ENCODE measurements at regions not wholly inside any gene's neighbourhood (a gene's known extent, or its start where the extent isn't known, plus 50 kb on each side); places are given as distances from the start of the nearest gene placed in this dataset.

DNA sequence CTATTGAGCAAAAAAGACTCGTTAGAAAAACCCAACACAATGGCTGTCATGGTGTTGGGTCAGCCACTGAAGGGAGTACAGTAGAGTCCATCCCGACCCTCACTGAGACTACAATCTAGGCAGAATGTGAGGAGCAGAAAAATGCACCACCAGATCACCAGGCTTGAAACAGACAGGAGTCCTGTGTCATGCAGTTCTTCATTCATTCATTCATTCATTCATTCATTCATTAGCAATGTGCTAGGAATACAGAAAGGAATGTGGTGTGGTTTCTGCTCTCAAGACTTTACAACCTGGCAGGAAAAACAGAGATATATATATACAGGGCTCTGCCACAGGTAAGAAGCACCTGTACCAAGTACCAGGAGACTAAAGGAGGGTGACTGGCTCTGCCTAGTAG is 392.3 kb downstream of the OMA1 start:
- H3K36me3 ChIP-seq, result no peaks in the 10 kb centered on the region
- TF ChIP-seq, protein P1, sequence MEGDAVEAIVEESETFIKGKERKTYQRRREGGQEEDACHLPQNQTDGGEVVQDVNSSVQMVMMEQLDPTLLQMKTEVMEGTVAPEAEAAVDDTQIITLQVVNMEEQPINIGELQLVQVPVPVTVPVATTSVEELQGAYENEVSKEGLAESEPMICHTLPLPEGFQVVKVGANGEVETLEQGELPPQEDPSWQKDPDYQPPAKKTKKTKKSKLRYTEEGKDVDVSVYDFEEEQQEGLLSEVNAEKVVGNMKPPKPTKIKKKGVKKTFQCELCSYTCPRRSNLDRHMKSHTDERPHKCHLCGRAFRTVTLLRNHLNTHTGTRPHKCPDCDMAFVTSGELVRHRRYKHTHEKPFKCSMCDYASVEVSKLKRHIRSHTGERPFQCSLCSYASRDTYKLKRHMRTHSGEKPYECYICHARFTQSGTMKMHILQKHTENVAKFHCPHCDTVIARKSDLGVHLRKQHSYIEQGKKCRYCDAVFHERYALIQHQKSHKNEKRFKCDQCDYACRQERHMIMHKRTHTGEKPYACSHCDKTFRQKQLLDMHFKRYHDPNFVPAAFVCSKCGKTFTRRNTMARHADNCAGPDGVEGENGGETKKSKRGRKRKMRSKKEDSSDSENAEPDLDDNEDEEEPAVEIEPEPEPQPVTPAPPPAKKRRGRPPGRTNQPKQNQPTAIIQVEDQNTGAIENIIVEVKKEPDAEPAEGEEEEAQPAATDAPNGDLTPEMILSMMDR (IDR thresholded peaks at IDR 0.05), result no peak
- TF ChIP-seq POLR2A (IDR thresholded peaks at IDR 0.05) (no peak), POLR2AphosphoS5 (IDR thresholded peaks at IDR 0.05; ENCODE audit: insufficient read depth in 1 of 2, low read depth in 1 of 2) (no peak)
- H3K9me3 ChIP-seq, result no peaks in the 10 kb centered on the region
- no peak overlapping the region for H3K27ac ChIP-seq
- intact Hi-C loops (cut with DNase I), result no loop called here
- H3K4me1 ChIP-seq, result no peaks in the 10 kb centered on the region
- no peak overlapping the region for H3K4me3 ChIP-seq
- DNase-seq (ENCODE audit: extremely low spot score in 2 of 2), result no peak
- H3K27me3 ChIP-seq, result no peaks in the 10 kb centered on the region

DNA sequence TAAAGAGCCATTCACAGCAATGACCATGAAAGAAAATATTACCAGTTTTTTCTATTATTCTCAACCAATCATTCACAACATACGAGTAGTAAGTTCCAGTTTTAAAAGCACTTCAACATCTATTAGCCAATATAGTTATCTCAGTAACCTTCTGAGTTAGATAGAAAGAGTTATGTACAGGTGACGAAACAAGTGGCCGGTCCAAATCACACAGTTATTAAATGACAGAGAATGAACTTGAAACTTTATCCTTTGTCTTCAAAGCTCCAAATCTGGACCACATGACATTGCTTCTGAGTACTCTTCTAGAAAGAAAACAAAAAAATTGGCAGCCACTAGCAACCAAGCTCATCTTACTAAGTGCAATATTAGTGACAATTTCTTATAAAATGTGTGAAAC is 393.8 kb downstream of the OMA1 start:
- Histone ChIP-seq H3K27ac (no peak overlapping the region), H3K36me3 (no peaks in the 10 kb centered on the region), H3K4me3 (no peak overlapping the region), H3K4me1 (no peaks in the 10 kb centered on the region), H3K9me3 (no peaks in the 10 kb centered on the region), H3K27me3 (no peaks in the 10 kb centered on the region)
- DNase-seq (ENCODE audit: extremely low spot score in 2 of 2), result no peak
- TF ChIP-seq, protein P1 (IDR thresholded peaks at IDR 0.05), result no peak
- TF ChIP-seq POLR2AphosphoS5 (IDR thresholded peaks at IDR 0.05; ENCODE audit: insufficient read depth in 1 of 2, low read depth in 1 of 2) (no peak), POLR2A (IDR thresholded peaks at IDR 0.05) (no peak)
- intact Hi-C loops (cut with DNase I), result no loop called here

DNA sequence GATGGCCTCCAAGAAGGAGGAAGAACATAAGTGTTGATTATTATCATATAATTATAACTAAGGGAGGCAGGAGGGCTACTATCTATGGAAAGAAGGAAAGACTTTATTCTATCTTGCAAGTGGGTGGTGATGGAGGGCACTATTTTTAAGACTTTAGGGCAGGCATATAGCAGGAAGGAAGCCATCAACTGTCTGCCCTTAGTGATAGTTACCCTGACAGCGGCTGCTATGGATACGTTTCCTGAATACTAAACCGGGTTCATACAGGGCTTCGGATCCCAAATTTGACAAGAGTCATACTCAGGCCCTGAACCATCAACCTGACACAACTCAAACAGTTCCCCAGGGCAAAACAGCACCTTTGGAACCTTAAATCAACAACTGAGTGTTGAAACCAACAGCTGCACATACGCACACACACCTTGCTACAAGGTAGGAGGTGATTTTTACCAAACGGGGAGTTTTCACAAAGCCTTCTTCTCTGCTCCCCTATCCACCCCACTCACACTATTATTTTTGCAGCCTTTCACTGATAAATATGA is 397.2 kb downstream of the OMA1 start:
- intact Hi-C loops (cut with DNase I), result no loop called here
- TF ChIP-seq POLR2AphosphoS5 (IDR thresholded peaks at IDR 0.05; ENCODE audit: insufficient read depth in 1 of 2, low read depth in 1 of 2), result no peak
- no peak for TF ChIP-seq POLR2A (IDR thresholded peaks at IDR 0.05)
- TF ChIP-seq, protein P1 (IDR thresholded peaks at IDR 0.05), result no peak

DNA sequence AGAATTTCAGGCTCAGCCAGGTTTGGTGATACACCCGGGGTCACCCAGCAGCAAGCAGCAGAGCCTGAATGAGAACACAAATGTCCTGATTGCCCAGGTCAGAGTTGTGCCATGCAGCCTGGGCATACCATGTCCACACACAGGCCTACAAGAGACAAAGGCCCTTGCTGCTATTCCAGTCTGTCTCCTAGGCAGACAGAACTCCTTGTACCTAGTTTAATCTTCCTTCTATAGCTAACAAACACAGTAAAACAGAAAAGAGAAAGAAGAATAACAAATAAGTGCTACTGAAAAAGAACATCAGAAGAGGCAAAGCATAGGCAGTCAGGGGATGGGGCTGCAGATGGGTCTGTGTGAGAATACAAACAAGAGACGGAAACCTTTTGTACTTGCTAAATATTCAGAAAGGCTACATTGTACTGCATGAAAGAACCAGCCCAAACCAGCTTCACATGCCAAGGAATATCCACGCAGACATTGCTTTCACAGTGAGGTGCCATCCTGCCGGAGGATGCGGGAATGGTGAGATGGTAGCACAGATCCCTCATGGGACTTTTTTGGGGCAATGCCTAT is 401.7 kb downstream of the OMA1 start:
- TF ChIP-seq POLR2A (IDR thresholded peaks at IDR 0.05) (no peak), POLR2AphosphoS5 (IDR thresholded peaks at IDR 0.05; ENCODE audit: insufficient read depth in 1 of 2, low read depth in 1 of 2) (no peak)
- TF ChIP-seq, protein P1 (IDR thresholded peaks at IDR 0.05), result no peak
- intact Hi-C loops (cut with DNase I), result no loop called here
- Histone ChIP-seq H3K9me3 (no peaks in the 10 kb centered on the region), H3K27ac (no peak overlapping the region), H3K27me3 (no peaks in the 10 kb centered on the region), H3K4me3 (no peak overlapping the region), H3K4me1 (no peaks in the 10 kb centered on the region), H3K36me3 (no peaks in the 10 kb centered on the region)
- no peak for DNase-seq (ENCODE audit: extremely low spot score in 2 of 2)

More for the DNA sequence above, 397.2 kb downstream of the OMA1 start:
- no peaks in the 10 kb centered on the region for H3K9me3 ChIP-seq
- no peaks in the 10 kb centered on the region for H3K27me3 ChIP-seq
- H3K4me1 ChIP-seq, result no peaks in the 10 kb centered on the region
- no peak overlapping the region for H3K4me3 ChIP-seq
- H3K36me3 ChIP-seq, result no peaks in the 10 kb centered on the region
- H3K27ac ChIP-seq, result no peak overlapping the region
- no peak for DNase-seq (ENCODE audit: extremely low spot score in 2 of 2)

DNA sequence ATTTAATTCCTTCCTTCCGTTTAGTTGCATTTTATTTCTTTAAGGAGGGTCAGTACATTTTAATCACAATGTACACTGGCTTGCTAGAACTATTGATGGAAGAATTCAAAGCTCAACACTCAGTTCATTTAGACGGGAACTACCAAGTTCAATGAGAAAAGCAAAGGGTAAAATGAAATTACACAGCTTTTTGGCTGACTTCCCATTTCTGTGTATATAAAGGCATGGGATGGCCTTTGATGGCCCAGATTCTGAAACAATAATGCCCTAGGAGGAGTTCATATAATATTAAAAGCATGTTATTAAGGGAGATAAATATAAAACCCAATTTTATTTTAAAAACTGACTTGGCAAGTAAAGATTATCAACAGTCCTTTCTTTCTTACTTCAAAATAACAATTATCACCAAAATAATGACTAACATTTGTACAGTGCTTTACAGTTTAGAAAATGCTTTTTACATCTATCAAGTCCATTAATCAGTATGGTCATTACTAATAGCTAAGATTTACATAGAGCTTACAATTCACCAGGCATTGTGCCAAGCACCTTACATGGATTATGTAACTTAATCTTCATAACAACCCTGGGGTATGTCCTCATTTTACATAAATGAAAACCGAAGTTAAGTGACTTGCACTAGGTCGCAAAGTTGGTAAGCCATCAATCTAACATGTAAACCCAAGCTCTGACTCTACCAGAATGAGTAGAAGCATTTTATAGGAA is 402.4 kb downstream of the OMA1 start:
- TF ChIP-seq, protein P1 (IDR thresholded peaks at IDR 0.05), result no peak
- TF ChIP-seq POLR2A (IDR thresholded peaks at IDR 0.05) (no peak), POLR2AphosphoS5 (IDR thresholded peaks at IDR 0.05; ENCODE audit: insufficient read depth in 1 of 2, low read depth in 1 of 2) (no peak)
- no peak overlapping the region for H3K27ac ChIP-seq
- no peaks in the 10 kb centered on the region for H3K36me3 ChIP-seq
- H3K9me3 ChIP-seq, result no peaks in the 10 kb centered on the region
- no peaks in the 10 kb centered on the region for H3K4me1 ChIP-seq
- no peaks in the 10 kb centered on the region for H3K27me3 ChIP-seq
- no peak for DNase-seq (ENCODE audit: extremely low spot score in 2 of 2)
- intact Hi-C loops (cut with DNase I), result no loop called here
- no peak overlapping the region for H3K4me3 ChIP-seq

All from vagina (tissue), 2 donors.